Mesodermal cell (in vitro differentiated cells): ENCODE measurements at regions not wholly inside any gene's neighbourhood (a gene's known extent, or its start where the extent isn't known, plus 50 kb on each side); places are given as distances from the start of the nearest gene placed in this dataset.
A peak's percentile ranks its signal among the peaks of the same experiment; 100 is the strongest.

Experiments used
- H3K27ac ChIP-seq: 2 replicates; pipeline ENCODE4 v1.7.0; 2013; ENCODE audit warnings: mild to moderate bottlenecking, low read depth, low read length, moderate library complexity; ENCODE audit not compliant: severe bottlenecking
- H3K36me3 ChIP-seq: 2 replicates; pipeline ENCODE4 v1.7.1; 2013; ENCODE audit warnings: mild to moderate bottlenecking, low read length, moderate library complexity; ENCODE audit not compliant: control insufficient read depth, insufficient read depth
- H3K4me1 ChIP-seq: one replicate; pipeline ENCODE4 v1.7.1; 2013; ENCODE audit warnings: mild to moderate bottlenecking, low read length; ENCODE audit not compliant: insufficient read depth, control insufficient read depth, poor library complexity, severe bottlenecking
- H3K4me3 ChIP-seq: 2 replicates; pipeline ENCODE4 v1.7.0; 2013; ENCODE audit warnings: low read length, control low read depth, mild to moderate bottlenecking; ENCODE audit not compliant: insufficient read depth, poor library complexity, severe bottlenecking; ENCODE audit errors: extremely low read depth
- H3K9me3 ChIP-seq: 2 replicates; pipeline ENCODE4 v1.7.1; 2013; ENCODE audit warnings: mild to moderate bottlenecking, low read length, moderate library complexity; ENCODE audit not compliant: control insufficient read depth
- WGBS, 2 experiments: methylation state at CpG; one replicate each; pipeline ENCODE4 v1.1.5; 2013; ENCODE audit warnings: missing lambda C conversion rate in 2 of 2; ENCODE audit not compliant: insufficient coverage in 2 of 2; 5-methylcytosine and 5-hydroxymethylcytosine counted together

DNA sequence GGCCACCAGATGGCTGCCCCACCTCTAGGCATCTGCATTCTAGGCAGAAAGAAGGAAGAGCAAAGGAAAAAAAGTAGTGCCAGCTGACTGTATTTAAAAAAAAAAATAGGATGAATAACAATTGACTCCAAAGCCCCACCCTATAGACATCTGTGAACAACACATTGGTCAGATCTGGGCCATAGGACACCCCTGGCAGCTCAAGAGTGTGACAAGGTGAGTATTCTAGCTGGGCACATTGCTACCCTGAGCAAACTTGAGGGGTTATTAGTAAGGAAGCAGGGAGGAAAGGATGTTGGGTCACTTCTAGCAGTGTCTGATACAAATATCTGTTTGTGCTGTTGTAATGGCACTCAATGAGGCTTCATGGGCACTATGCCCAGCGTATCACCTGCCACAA lies 58.6 kb upstream of the NPAS2 start:
- Histone ChIP-seq H3K4me3 (no peak overlapping the region), H3K36me3 (no peaks in the 10 kb centered on the region), H3K9me3 (no peaks in the 10 kb centered on the region), H3K4me1 (peaks cover 6% of the 10 kb centered on the region), H3K27ac (no peak overlapping the region)
- 100% methylated on average over 1 of the region's 1 CpG for WGBS, 2 experiments

DNA sequence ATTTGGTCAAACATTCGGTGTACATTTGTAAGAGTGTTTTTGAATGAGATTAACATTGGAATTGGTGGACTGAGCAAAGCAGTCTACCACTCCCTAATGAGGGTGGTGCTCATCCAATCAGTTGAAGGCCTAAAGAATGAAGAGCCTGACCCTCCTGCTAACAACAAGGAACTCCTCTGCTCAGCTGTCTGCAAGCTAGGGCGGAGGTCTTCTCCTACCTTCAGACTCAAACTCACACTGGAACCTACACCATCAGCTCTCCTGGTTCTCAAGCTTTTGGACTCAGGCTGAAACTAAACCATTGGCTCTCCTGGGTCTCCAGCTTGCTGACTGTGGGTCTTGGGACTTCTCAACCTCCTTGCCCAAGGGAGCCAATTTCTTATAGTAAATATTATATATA lies 55.5 kb upstream of the NPAS2 start:
- Histone ChIP-seq H3K9me3 (no peaks in the 10 kb centered on the region), H3K4me3 (no peak overlapping the region), H3K4me1 (peaks cover 2% of the 10 kb centered on the region), H3K27ac (no peak overlapping the region), H3K36me3 (no peaks in the 10 kb centered on the region)
- WGBS, 2 experiments = 82 to 88% methylated on average over 2 of the region's 2 CpGs

DNA sequence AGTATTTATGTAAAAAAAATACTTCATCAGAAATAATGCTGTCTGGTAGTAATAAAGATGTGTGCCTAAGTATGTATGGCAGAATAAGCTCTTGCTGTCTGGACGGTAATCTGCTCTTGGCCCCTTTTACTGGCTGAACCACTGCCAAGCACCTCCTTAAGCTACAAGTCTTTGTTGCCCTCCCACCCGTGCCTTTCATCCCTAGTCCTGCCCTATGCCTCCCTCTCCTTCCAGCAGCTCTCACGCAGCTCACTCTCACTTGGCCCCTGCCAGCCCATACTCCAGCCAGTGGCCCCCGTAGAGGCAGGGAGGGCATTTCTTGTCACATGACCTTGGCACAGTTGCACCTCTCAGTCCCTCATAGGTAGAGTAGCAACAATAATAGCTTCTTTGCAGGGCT lies 54.5 kb upstream of the NPAS2 start:
- H3K9me3 ChIP-seq = no peaks in the 10 kb centered on the region
- no peak overlapping the region for H3K4me3 ChIP-seq
- no peak overlapping the region for H3K27ac ChIP-seq
- peaks cover 2% of the 10 kb centered on the region for H3K4me1 ChIP-seq
- H3K36me3 ChIP-seq = no peaks in the 10 kb centered on the region
- 78 to 86% methylated on average over 1 to 3 of the region's 4 CpGs for WGBS, 2 experiments

DNA sequence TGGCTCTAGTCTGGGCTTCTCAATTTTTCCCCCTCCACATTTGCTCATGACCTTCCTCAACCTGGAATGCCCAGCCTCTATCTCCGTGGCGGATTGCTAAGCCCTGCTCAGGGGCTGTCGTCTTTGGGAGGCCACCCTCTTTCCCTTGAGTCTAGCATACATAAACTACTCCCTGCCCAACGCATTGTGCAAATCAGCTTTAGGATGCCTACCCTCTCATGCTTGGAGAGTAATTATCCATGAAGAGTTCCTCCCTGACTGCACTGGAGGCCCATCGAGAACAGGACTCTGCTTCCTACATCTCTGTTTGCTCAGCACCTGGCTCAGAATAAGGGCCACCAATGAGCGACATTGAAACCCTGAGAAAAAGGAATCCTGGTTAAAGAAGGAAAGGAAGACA lies 53.7 kb upstream of the NPAS2 start:
- Histone ChIP-seq H3K36me3 (no peaks in the 10 kb centered on the region), H3K27ac (no peak overlapping the region), H3K4me1 (peaks cover 2% of the 10 kb centered on the region), H3K9me3 (no peaks in the 10 kb centered on the region), H3K4me3 (no peak overlapping the region)
- 89 to 94% methylated on average over 3 of the region's 6 CpGs for WGBS, 2 experiments

DNA sequence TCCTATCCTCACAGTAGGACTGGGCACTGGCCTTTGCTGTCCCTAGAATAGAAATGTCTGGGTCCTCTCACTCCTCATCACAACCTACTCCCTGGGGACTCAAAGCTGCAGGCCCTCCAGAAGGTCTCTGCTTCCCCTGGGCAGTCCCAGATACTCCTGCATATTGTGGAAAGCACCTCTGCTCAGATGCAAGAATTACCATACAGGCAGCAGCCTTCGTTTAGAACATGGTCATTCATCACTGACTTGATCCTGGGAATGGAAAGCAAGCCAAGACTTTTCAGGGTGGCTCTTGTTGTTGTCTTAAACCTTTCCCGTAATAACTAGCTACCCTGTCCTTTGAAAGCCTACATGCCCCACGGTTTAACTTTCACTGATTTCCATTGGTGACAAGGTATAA lies 53.1 kb upstream of the NPAS2 start:
- Histone ChIP-seq H3K9me3 (no peaks in the 10 kb centered on the region), H3K4me3 (no peak overlapping the region), H3K4me1 (peaks cover 2% of the 10 kb centered on the region), H3K27ac (peak overlapping the region; percentile 11), H3K36me3 (no peaks in the 10 kb centered on the region)
- WGBS, 2 experiments = 74 to 80% methylated on average over 2 of the region's 3 CpGs

DNA sequence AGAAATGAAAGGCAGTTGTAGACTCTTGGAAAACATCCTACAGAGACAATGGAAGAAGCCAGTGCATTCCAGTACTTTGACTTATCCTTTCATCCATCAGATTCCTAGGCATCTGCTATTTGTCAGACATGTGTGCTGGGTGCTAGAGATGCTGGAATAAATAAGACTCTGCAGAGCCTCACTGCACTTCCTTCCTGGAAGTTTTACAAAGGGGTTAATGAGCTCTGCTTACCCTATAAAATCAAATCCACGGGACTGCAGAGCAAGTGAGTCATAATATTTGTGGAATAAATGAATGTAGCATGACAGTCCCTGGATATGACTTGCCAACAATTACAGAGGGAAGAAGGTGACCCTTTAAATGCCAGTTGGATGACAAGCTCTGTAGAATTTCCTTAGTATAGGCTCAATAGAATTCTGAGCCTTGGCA lies 52.7 kb upstream of the NPAS2 start:
- no peak overlapping the region for H3K27ac ChIP-seq
- H3K36me3 ChIP-seq = no peaks in the 10 kb centered on the region
- H3K4me1 ChIP-seq = peaks cover 2% of the 10 kb centered on the region
- no peak overlapping the region for H3K4me3 ChIP-seq
- H3K9me3 ChIP-seq = no peaks in the 10 kb centered on the region
- WGBS, 2 experiments = 100% methylated on average over 1 of the region's 1 CpG; no CpG with 5 or more reads in 1 of the 2 experiments

DNA sequence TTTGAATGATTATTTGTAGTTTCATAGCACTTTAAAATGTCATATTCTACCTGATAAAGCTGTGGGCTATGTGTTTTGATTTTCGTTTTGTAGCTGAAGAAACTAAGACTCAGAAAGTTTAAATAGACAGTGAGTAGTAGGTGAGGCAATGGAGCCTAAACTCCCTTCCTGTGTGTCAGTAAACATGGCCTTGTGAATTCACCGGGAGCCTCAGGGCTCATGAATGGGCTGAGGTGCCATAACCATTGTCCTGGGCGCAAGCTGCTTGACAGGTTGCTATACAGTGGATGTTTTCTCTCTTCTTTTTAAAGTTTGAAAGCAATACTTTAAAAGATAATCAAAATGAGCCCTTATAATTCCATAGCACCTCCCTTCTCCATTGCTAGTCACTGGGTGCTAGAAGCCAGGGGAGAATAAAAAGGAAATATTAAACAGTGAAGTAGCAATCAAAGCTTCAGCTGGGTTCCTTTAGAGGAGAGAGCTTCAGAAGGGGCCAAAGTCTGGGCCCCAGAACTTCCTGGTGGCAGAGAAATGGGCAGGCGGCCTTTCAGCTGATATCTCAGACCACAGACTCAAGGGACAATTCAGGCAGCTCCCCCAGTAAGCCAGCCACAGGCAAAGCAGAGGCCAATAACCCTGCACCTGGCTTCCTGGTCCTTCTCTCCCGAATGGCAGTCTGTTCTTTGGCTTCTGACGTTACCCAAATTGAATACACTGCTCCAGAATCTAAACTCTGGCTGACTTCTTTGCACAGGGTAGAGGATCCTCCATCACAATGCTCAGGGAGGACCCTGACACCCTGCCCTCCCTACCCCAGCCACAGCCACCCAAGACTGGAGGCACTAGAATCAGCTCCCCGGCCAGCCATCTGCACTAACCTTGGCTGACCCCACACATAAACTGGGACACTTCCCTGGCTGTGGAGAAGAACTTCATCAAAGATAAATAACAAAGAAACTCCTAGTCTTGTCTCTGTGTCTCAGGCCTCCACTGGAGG lies 51.8 kb upstream of the NPAS2 start:
- H3K9me3 ChIP-seq = no peaks in the 10 kb centered on the region
- no peak overlapping the region for H3K4me3 ChIP-seq
- peaks cover 2% of the 10 kb centered on the region for H3K4me1 ChIP-seq
- 84 to 88% methylated on average over 4 to 5 of the region's 7 CpGs for WGBS, 2 experiments
- H3K36me3 ChIP-seq = no peaks in the 10 kb centered on the region
- no peak overlapping the region for H3K27ac ChIP-seq
